Liver (tissue), 8 donors: ENCODE measurements at regions not wholly inside any gene's neighbourhood (a gene's known extent, or its start where the extent isn't known, plus 50 kb on each side); places are given as distances from the start of the nearest gene placed in this dataset.

Source experiments
- DNase-seq: peaks from one replicate; pipeline ENCODE4 v3.0.0-alpha.2; 2017; ENCODE audit warnings: low spot score
- H3K27ac ChIP-seq, 2 donors: one replicate each; pipeline ENCODE4 v1.7.0; 2013; ENCODE audit warnings: inconsistent platforms in 2 of 2, low read length in 2 of 2, control low read depth in 1 of 2, low read depth in 1 of 2, mild to moderate bottlenecking in 1 of 2
- H3K27me3 ChIP-seq, 4 donors: one replicate each; pipeline versions ENCODE4 v1.6.1 to v1.7.0; 2013; ENCODE audit warnings: low read length in 3 of 4, inconsistent platforms in 1 of 4, mild to moderate bottlenecking in 1 of 4, moderate library complexity in 1 of 4; ENCODE audit not compliant: control insufficient read depth in 4 of 4, insufficient read depth in 4 of 4
- H3K36me3 ChIP-seq, 4 donors: one replicate each; pipeline versions ENCODE4 v1.6.1 to v1.7.0; 2013; ENCODE audit warnings: low read length in 3 of 4, mild to moderate bottlenecking in 3 of 4, low read depth in 1 of 4, moderate library complexity in 1 of 4; ENCODE audit not compliant: control insufficient read depth in 4 of 4, insufficient read depth in 3 of 4
- H3K4me1 ChIP-seq, 4 donors: one replicate each; pipeline versions ENCODE4 v1.6.1 to v1.7.0; 2013; ENCODE audit warnings: low read length in 3 of 4, mild to moderate bottlenecking in 3 of 4, moderate library complexity in 1 of 4; ENCODE audit not compliant: control insufficient read depth in 4 of 4, insufficient read depth in 4 of 4
- H3K4me3 ChIP-seq, 3 donors: one replicate each; pipeline versions ENCODE4 v1.6.1 to v1.7.0; 2013; ENCODE audit warnings: low read length in 3 of 3, control low read depth in 1 of 3, low read depth in 1 of 3, mild to moderate bottlenecking in 1 of 3
- H3K9ac ChIP-seq, 2 donors: one replicate each; pipeline ENCODE4 v1.7.0; 2013; ENCODE audit warnings: low read length in 2 of 2, mild to moderate bottlenecking in 2 of 2, moderate library complexity in 2 of 2, control low read depth in 1 of 2, low read depth in 1 of 2
- H3K9me3 ChIP-seq, 4 donors: one replicate each; pipeline versions ENCODE4 v1.6.1 to v1.7.0; 2013; ENCODE audit warnings: low read length in 3 of 4; ENCODE audit not compliant: control insufficient read depth in 4 of 4
- EGR1 ChIP-seq, 2 donors: IDR thresholded peaks; 2 replicates each; pipeline ENCODE4 v1.6.1; 2016 to 2018; ENCODE audit warnings: antibody characterized with exemption in 2 of 2, low read depth in 2 of 2
- FOXA1 ChIP-seq: IDR thresholded peaks from 2 replicates; pipeline ENCODE4 v1.6.1; 2016; ENCODE audit warnings: antibody characterized with exemption
- FOXA2 ChIP-seq: IDR thresholded peaks from 2 replicates; pipeline ENCODE4 v1.6.1; 2016; ENCODE audit warnings: antibody characterized with exemption
- GABPA ChIP-seq, 2 donors: IDR thresholded peaks in 1 of 2; conservative IDR thresholded peaks in 1 of 2; 2 replicates each; pipeline ENCODE4 v1.6.1; 2016; ENCODE audit warnings: antibody characterized with exemption in 2 of 2, mild to moderate bottlenecking in 1 of 2, moderate library complexity in 1 of 2
- HNF4A ChIP-seq, 2 donors: conservative IDR thresholded peaks; 2 replicates each; pipeline ENCODE4 v1.6.1; 2016; ENCODE audit warnings: antibody characterized with exemption in 2 of 2, mild to moderate bottlenecking in 2 of 2
- HNF4G ChIP-seq: IDR thresholded peaks from 2 replicates; pipeline ENCODE4 v1.6.1; 2016; ENCODE audit warnings: antibody characterized with exemption
- JUND ChIP-seq, 2 donors: IDR thresholded peaks; 2 replicates each; pipeline ENCODE4 v1.6.1; 2016; ENCODE audit warnings: antibody characterized with exemption in 2 of 2
- NR2F2 ChIP-seq: IDR thresholded peaks from 2 replicates; pipeline ENCODE4 v1.6.1; 2016; ENCODE audit warnings: antibody characterized with exemption
- RAD21 ChIP-seq, 2 donors: IDR thresholded peaks; 2 replicates each; pipeline ENCODE4 v1.6.1; 2016; ENCODE audit warnings: antibody characterized with exemption in 2 of 2, mild to moderate bottlenecking in 2 of 2
- RXRA ChIP-seq, 2 donors: IDR thresholded peaks; 2 replicates each; pipeline ENCODE4 v1.6.1; 2017 to 2018; ENCODE audit warnings: antibody characterized with exemption in 2 of 2, mild to moderate bottlenecking in 1 of 2
- SP1 ChIP-seq: IDR thresholded peaks from 2 replicates; pipeline ENCODE4 v1.6.1; 2018; ENCODE audit warnings: antibody characterized with exemption, mild to moderate bottlenecking
- TAF1 ChIP-seq: conservative IDR thresholded peaks from 2 replicates; pipeline ENCODE4 v1.6.1; 2016; ENCODE audit warnings: antibody characterized with exemption, mild to moderate bottlenecking
- WGBS: extraction: QIAGEN DNeasy Blood & Tissue Kit; methylation state at CpG from one replicate; pipeline ENCODE4 v1.1.7; 2013; 5-methylcytosine and 5-hydroxymethylcytosine counted together
- TF ChIP-seq, protein P1 (sequence below): IDR thresholded peaks from 2 replicates; pipeline ENCODE4 v1.6.1; 2016; ENCODE audit warnings: antibody characterized with exemption, mild to moderate bottlenecking
- TF ChIP-seq, protein P2 (sequence below): IDR thresholded peaks from 2 replicates; pipeline ENCODE4 v1.6.1; 2016; ENCODE audit warnings: antibody characterized with exemption
- TF ChIP-seq, protein P3 (sequence below): fragments of 150-350 bp; IDR thresholded peaks from 2 replicates; pipeline ENCODE4 v1.5.1; 2017; ENCODE audit warnings: improper control_type of control experiment, low read depth, low read length; ENCODE audit not compliant: missing input control
- TF ChIP-seq, protein P4 (sequence below): IDR thresholded peaks from 2 replicates; pipeline ENCODE4 v1.6.1; 2016; ENCODE audit warnings: antibody characterized with exemption
- TF ChIP-seq, protein P5 (sequence below): IDR thresholded peaks from 2 replicates; pipeline ENCODE4 v1.6.1; 2016; ENCODE audit warnings: antibody characterized with exemption
- donor health status: healthy.
- donor health status: healthy.
- donor health status: healthy.
- donor health status: healthy.
- donor health status: healthy.

DNA sequence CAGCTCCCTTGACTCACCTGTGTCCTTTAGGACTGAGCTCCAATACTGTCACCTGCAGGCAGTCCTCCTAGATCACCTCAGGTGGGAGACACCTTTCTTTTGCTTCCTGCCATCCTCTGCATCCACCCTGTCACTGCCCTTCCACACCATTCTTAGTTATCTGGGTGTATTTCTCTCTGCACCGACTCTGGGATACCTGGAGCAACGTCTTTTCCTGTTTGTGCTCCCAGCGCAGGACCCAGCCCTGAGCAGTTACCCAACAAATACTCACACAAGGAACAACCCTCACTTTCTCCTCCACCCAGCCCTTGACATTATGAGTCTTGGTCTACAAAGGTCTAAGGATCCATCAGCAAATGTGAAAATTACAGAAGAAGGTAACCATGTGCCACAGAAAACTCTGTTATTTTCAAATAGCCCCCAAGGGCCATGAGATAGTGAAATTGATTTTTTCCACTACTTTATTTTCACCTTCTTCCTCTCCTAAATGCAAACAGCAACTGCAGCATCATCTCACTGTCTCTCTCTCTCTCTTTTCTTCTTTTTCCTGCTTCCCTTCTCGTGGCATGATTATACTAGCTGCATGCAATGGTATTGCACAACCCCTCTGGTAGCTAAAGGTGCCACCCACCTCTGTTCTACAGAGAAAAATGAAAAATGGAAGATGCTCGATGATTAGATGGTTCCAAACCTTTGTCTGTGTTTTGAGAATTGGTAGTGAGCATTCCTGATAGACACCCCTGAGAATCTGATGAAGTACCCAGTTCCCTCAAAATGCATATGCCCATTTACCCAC lies 89.0 kb downstream of the MIS18A start (continued):
- TF ChIP-seq, protein P1, sequence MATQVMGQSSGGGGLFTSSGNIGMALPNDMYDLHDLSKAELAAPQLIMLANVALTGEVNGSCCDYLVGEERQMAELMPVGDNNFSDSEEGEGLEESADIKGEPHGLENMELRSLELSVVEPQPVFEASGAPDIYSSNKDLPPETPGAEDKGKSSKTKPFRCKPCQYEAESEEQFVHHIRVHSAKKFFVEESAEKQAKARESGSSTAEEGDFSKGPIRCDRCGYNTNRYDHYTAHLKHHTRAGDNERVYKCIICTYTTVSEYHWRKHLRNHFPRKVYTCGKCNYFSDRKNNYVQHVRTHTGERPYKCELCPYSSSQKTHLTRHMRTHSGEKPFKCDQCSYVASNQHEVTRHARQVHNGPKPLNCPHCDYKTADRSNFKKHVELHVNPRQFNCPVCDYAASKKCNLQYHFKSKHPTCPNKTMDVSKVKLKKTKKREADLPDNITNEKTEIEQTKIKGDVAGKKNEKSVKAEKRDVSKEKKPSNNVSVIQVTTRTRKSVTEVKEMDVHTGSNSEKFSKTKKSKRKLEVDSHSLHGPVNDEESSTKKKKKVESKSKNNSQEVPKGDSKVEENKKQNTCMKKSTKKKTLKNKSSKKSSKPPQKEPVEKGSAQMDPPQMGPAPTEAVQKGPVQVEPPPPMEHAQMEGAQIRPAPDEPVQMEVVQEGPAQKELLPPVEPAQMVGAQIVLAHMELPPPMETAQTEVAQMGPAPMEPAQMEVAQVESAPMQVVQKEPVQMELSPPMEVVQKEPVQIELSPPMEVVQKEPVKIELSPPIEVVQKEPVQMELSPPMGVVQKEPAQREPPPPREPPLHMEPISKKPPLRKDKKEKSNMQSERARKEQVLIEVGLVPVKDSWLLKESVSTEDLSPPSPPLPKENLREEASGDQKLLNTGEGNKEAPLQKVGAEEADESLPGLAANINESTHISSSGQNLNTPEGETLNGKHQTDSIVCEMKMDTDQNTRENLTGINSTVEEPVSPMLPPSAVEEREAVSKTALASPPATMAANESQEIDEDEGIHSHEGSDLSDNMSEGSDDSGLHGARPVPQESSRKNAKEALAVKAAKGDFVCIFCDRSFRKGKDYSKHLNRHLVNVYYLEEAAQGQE, result no peak
- TF ChIP-seq, protein P2, sequence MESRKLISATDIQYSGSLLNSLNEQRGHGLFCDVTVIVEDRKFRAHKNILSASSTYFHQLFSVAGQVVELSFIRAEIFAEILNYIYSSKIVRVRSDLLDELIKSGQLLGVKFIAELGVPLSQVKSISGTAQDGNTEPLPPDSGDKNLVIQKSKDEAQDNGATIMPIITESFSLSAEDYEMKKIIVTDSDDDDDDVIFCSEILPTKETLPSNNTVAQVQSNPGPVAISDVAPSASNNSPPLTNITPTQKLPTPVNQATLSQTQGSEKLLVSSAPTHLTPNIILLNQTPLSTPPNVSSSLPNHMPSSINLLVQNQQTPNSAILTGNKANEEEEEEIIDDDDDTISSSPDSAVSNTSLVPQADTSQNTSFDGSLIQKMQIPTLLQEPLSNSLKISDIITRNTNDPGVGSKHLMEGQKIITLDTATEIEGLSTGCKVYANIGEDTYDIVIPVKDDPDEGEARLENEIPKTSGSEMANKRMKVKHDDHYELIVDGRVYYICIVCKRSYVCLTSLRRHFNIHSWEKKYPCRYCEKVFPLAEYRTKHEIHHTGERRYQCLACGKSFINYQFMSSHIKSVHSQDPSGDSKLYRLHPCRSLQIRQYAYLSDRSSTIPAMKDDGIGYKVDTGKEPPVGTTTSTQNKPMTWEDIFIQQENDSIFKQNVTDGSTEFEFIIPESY, result no peak
- TF ChIP-seq, protein P3, sequence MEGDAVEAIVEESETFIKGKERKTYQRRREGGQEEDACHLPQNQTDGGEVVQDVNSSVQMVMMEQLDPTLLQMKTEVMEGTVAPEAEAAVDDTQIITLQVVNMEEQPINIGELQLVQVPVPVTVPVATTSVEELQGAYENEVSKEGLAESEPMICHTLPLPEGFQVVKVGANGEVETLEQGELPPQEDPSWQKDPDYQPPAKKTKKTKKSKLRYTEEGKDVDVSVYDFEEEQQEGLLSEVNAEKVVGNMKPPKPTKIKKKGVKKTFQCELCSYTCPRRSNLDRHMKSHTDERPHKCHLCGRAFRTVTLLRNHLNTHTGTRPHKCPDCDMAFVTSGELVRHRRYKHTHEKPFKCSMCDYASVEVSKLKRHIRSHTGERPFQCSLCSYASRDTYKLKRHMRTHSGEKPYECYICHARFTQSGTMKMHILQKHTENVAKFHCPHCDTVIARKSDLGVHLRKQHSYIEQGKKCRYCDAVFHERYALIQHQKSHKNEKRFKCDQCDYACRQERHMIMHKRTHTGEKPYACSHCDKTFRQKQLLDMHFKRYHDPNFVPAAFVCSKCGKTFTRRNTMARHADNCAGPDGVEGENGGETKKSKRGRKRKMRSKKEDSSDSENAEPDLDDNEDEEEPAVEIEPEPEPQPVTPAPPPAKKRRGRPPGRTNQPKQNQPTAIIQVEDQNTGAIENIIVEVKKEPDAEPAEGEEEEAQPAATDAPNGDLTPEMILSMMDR, result no peak

DNA sequence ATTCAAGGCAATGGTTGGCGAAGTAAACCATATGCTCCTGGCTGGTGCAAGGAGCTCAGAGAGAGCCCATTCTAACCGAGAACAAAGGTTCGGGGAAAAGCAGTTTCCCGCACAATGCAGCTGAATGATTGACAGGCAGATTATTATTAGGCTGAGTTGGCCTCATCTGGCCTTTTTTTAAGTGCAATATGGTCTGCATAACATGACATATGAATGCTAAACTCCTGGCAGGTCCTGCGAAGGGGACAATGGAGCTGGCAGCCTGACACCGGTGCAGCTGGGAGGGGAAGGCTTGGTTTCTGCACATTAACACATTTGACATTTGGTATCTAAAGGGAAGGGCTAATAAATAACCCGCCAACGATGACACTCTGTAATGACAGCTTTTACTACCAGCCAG lies 92.0 kb downstream of the MIS18A start:
- TF ChIP-seq TAF1, result no peak
- no peak for TF ChIP-seq HNF4A (conservative IDR thresholded peaks at IDR 0.05)
- TF ChIP-seq, protein P4, sequence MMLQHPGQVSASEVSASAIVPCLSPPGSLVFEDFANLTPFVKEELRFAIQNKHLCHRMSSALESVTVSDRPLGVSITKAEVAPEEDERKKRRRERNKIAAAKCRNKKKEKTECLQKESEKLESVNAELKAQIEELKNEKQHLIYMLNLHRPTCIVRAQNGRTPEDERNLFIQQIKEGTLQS, result no peak
- no peak for TF ChIP-seq FOXA2
- no peak for TF ChIP-seq HNF4G
- TF ChIP-seq RAD21 (IDR thresholded peaks at IDR 0.05), result no peak
- TF ChIP-seq, protein P2, result no peak
- no peak for TF ChIP-seq FOXA1
- TF ChIP-seq EGR1 (IDR thresholded peaks at IDR 0.05; ENCODE audit: low read depth in 2 of 2), result no peak
- TF ChIP-seq, protein P3, result no peak
- TF ChIP-seq NR2F2, result no peak
- no peak for TF ChIP-seq SP1
- TF ChIP-seq, protein P1, result no peak
- TF ChIP-seq, protein P5, sequence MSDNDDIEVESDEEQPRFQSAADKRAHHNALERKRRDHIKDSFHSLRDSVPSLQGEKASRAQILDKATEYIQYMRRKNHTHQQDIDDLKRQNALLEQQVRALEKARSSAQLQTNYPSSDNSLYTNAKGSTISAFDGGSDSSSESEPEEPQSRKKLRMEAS, result no peak
- TF ChIP-seq JUND (IDR thresholded peaks at IDR 0.05), result no peak
- no peak for TF ChIP-seq RXRA (IDR thresholded peaks at IDR 0.05)
- no peak for TF ChIP-seq GABPA (IDR thresholded peaks at IDR 0.05 in 1 of 2, conservative IDR thresholded peaks at IDR 0.05 in 1 of 2)
- Histone ChIP-seq H3K4me3 (no peak overlapping the region), H3K4me1 (no peaks in the 10 kb centered on the region), H3K27ac (no peak overlapping the region), H3K36me3 (no peaks in the 10 kb centered on the region), H3K9me3 (peaks cover 0 to 5% (median 0%) of the 10 kb centered on the region in 4 donors), H3K27me3 (peaks cover 0 to 7% (median 0%) of the 10 kb centered on the region in 4 donors), H3K9ac (no peak overlapping the region)
- DNase-seq, result no peak
- WGBS, result 80% methylated on average over 8 of the region's 8 CpGs
